GM21447 (cell line): ENCODE measurements at regions not wholly inside any gene's neighbourhood (a gene's known extent, or its start where the extent isn't known, plus 50 kb on each side); places are given as distances from the start of the nearest gene placed in this dataset.
"Not testable (repeated sequence)": the region's sequence is repeated elsewhere in the genome, so short reads cannot be mapped to it uniquely, and the experiment has no call there.

ENCODE experiments used
- ATAC-seq: cut with Tn5 transposase; IDR thresholded peaks from one replicate; pipeline ENCODE4 v1.9.1; 2021; ENCODE audit not compliant: unreplicated experiment

GRCh38 chr14:46596236-46596635, 55.3 kb downstream of the RPL10L start:
- ATAC-seq, result no peak

GRCh38 chr14:46582826-46583225, 68.8 kb downstream of the RPL10L start:
- no peak for ATAC-seq

GRCh38 chr14:46581036-46581671, 70.4 kb downstream of the RPL10L start:
- ATAC-seq, result no peak

- ATAC-seq, result no peak
These were observed 76.6 kb downstream of the RPL10L start for GRCh38 chr14:46574978-46575375.

GRCh38 chr14:46574221-46574977, 77.2 kb downstream of the RPL10L start:
- no peak for ATAC-seq

GRCh38 chr14:46573498-46573897, 78.1 kb downstream of the RPL10L start:
- ATAC-seq, result no peak

- ATAC-seq, result no peak
These were observed 79.6 kb downstream of the RPL10L start for GRCh38 chr14:46571970-46572369.

GRCh38 chr14:46568161-46568560, 83.4 kb downstream of the RPL10L start:
- ATAC-seq, result not testable (repeated sequence)

- ATAC-seq, result no peak
These were observed 100.7 kb downstream of the RPL10L start for GRCh38 chr14:46550836-46551235.

- ATAC-seq, result no peak
These were observed 110.6 kb downstream of the RPL10L start for GRCh38 chr14:46540986-46541385.

- no peak for ATAC-seq
These were observed 132.5 kb downstream of the RPL10L start for GRCh38 chr14:46519121-46519520.

GRCh38 chr14:46508752-46509151, 142.8 kb downstream of the RPL10L start:
- ATAC-seq, result not testable (repeated sequence)

GRCh38 chr14:46499521-46499920, 152.1 kb downstream of the RPL10L start:
- ATAC-seq, result no peak

GRCh38 chr14:46496409-46496808, 155.2 kb downstream of the RPL10L start:
- ATAC-seq, result no peak

GRCh38 chr14:46490238-46490685, 161.3 kb downstream of the RPL10L start:
- peak; percentile 90 for ATAC-seq

GRCh38 chr14:46488374-46488773, 163.2 kb downstream of the RPL10L start:
- ATAC-seq, result no peak

GRCh38 chr14:46487582-46488350, 163.8 kb downstream of the RPL10L start:
- no peak for ATAC-seq

GRCh38 chr14:46482200-46482599, 169.4 kb downstream of the RPL10L start:
- no peak for ATAC-seq

- no peak for ATAC-seq
These were observed 170.8 kb downstream of the RPL10L start for GRCh38 chr14:46480817-46481216.

- no peak for ATAC-seq
These were observed 179.3 kb downstream of the RPL10L start for GRCh38 chr14:46472261-46472660.

GRCh38 chr14:46464341-46464740, 187.2 kb downstream of the RPL10L start:
- no peak for ATAC-seq

- ATAC-seq, result no peak
These were observed 199.8 kb downstream of the RPL10L start for GRCh38 chr14:46451800-46452199.
